ENCODE measurements at regions not wholly inside any gene's neighbourhood (a gene's known extent, or its start where the extent isn't known, plus 50 kb on each side); places are given as distances from the start of the nearest gene placed in this dataset.

DNA sequence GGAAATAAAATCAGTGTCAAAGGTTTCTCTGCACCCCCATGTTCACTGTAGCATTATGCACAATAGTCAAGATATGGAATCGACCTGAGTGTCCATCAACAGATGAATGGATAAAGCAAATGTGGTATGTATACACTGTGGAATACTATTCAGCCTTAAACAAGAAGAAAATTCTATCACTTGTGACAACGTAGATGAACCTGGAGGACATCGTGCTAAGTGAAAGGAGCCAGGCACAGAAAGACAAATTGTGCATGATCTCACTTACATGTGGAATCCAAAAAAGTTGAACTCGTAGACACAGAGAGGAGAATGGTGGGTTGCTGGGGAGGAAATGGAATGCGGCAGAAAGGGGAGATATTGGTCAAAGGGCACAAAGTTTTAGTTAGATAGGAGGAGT is 136.3 kb upstream of the ESR1 start:
- Histone ChIP-seq H2BK5ac (ENCODE audit: low read depth, low read length, poor library complexity) (no peak overlapping the region), H3K4me3 (ENCODE audit: low read depth, low read length) (no peak overlapping the region), H3K4me1 (ENCODE audit: control insufficient read depth in 1 of 2, insufficient read depth in 2 of 2, low read length in 2 of 2) (peaks cover 3 to 8% of the 10 kb centered on the region in 2 experiments), H3K14ac (ENCODE audit: low read length) (no peak overlapping the region), H2AFZ (ENCODE audit: insufficient read depth, low read length, poor library complexity) (no peak overlapping the region), H3K79me2 (ENCODE audit: control insufficient read depth, insufficient read depth, low read length, poor library complexity) (no peaks in the 10 kb centered on the region), H4K8ac (ENCODE audit: low read depth, low read length) (no peak overlapping the region), H2BK12ac (ENCODE audit: low read length) (no peak overlapping the region), H3K18ac (ENCODE audit: low read length) (no peak overlapping the region), H3K36me3 (ENCODE audit: control insufficient read depth in 1 of 2, insufficient read depth in 2 of 2, low read length in 2 of 2) (no peaks in the 10 kb centered on the region), H3K79me1 (ENCODE audit: low read length) (no peaks in the 10 kb centered on the region), H4K91ac (ENCODE audit: low read depth, low read length) (no peak overlapping the region), H3K27ac (ENCODE audit: low read depth, low read length) (no peak overlapping the region), H3K27me3 (ENCODE audit: insufficient read depth, low read length) (no peaks in the 10 kb centered on the region), H3K4me2 (ENCODE audit: low read length) (no peak overlapping the region), H3K9ac (ENCODE audit: low read length) (no peak overlapping the region), H3K9me3 (ENCODE audit: insufficient read depth, low read depth, low read length) (no peaks in the 10 kb centered on the region), H4K12ac (ENCODE audit: low read depth, low read length) (no peak overlapping the region), H3K23ac (ENCODE audit: low read length) (no peak overlapping the region), H3K4ac (ENCODE audit: low read depth, low read length) (no peak overlapping the region), H2BK120ac (ENCODE audit: insufficient read depth, low read length, poor library complexity) (no peak overlapping the region), H2AK5ac (ENCODE audit: low read length) (no peak overlapping the region)
- DNase-seq = no peak
- WGBS (ENCODE audit: extremely low coverage, insufficient coverage, insufficient read length) = no CpG with 5 or more reads among the region's 5 CpGs

DNA sequence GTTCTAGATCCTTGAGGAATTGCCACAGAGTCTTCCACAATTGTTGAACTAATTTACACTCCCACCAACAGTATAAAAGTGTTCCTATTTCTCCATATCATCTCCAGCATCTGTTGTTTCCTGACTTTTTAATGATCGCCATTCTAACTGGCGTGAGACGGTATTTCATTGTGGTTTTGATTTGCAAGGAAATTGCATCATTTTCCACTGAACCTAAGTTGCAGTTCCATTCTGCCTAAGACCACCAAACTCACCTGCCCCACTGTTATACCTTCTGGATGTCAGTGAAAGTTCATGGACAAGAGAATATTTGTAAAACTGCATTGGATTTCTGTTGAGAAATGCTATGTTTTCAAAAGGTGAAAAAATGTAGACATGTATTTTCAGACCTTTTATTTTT is 132.9 kb upstream of the ESR1 start:
- peaks cover 0 to 3% of the 10 kb centered on the region in 2 experiments for H3K4me1 ChIP-seq (ENCODE audit: control insufficient read depth in 1 of 2, insufficient read depth in 2 of 2, low read length in 2 of 2)
- no peak overlapping the region for H3K18ac ChIP-seq (ENCODE audit: low read length)
- H3K4me3 ChIP-seq (ENCODE audit: low read depth, low read length) = no peak overlapping the region
- H2BK5ac ChIP-seq (ENCODE audit: low read depth, low read length, poor library complexity) = no peak overlapping the region
- H3K14ac ChIP-seq (ENCODE audit: low read length) = no peak overlapping the region
- H3K4ac ChIP-seq (ENCODE audit: low read depth, low read length) = no peak overlapping the region
- no peak overlapping the region for H4K12ac ChIP-seq (ENCODE audit: low read depth, low read length)
- no peak overlapping the region for H2BK12ac ChIP-seq (ENCODE audit: low read length)
- H3K9me3 ChIP-seq (ENCODE audit: insufficient read depth, low read depth, low read length) = no peaks in the 10 kb centered on the region
- H3K4me2 ChIP-seq (ENCODE audit: low read length) = no peak overlapping the region
- no peaks in the 10 kb centered on the region for H3K27me3 ChIP-seq (ENCODE audit: insufficient read depth, low read length)
- H2BK120ac ChIP-seq (ENCODE audit: insufficient read depth, low read length, poor library complexity) = no peak overlapping the region
- no peak overlapping the region for H3K23ac ChIP-seq (ENCODE audit: low read length)
- H2AFZ ChIP-seq (ENCODE audit: insufficient read depth, low read length, poor library complexity) = no peak overlapping the region
- H2AK5ac ChIP-seq (ENCODE audit: low read length) = no peak overlapping the region
- no peak overlapping the region for H4K8ac ChIP-seq (ENCODE audit: low read depth, low read length)
- H3K79me1 ChIP-seq (ENCODE audit: low read length) = no peaks in the 10 kb centered on the region
- no peak overlapping the region for H3K9ac ChIP-seq (ENCODE audit: low read length)
- DNase-seq = no peak
- no peaks in the 10 kb centered on the region for H3K36me3 ChIP-seq (ENCODE audit: control insufficient read depth in 1 of 2, insufficient read depth in 2 of 2, low read length in 2 of 2)
- H3K79me2 ChIP-seq (ENCODE audit: control insufficient read depth, insufficient read depth, low read length, poor library complexity) = no peaks in the 10 kb centered on the region
- WGBS (ENCODE audit: extremely low coverage, insufficient coverage, insufficient read length) = no CpG with 5 or more reads among the region's 3 CpGs
- H3K27ac ChIP-seq (ENCODE audit: low read depth, low read length) = no peak overlapping the region
- no peak overlapping the region for H4K91ac ChIP-seq (ENCODE audit: low read depth, low read length)

GRCh38 chr6:151675746-151676459 is 131.6 kb upstream of the ESR1 start:
- Histone ChIP-seq H2AFZ (ENCODE audit: insufficient read depth, low read length, poor library complexity) (no peak overlapping the region), H3K79me1 (ENCODE audit: low read length) (no peaks in the 10 kb centered on the region), H3K36me3 (ENCODE audit: control insufficient read depth in 1 of 2, insufficient read depth in 2 of 2, low read length in 2 of 2) (no peaks in the 10 kb centered on the region), H3K4me3 (ENCODE audit: low read depth, low read length) (no peak overlapping the region), H4K8ac (ENCODE audit: low read depth, low read length) (no peak overlapping the region), H3K9me3 (ENCODE audit: insufficient read depth, low read depth, low read length) (no peaks in the 10 kb centered on the region), H4K91ac (ENCODE audit: low read depth, low read length) (no peak overlapping the region), H2BK5ac (ENCODE audit: low read depth, low read length, poor library complexity) (no peak overlapping the region), H3K4me1 (ENCODE audit: control insufficient read depth in 1 of 2, insufficient read depth in 2 of 2, low read length in 2 of 2) (no peaks in the 10 kb centered on the region), H3K4me2 (ENCODE audit: low read length) (no peak overlapping the region), H3K23ac (ENCODE audit: low read length) (no peak overlapping the region), H3K4ac (ENCODE audit: low read depth, low read length) (no peak overlapping the region), H2AK5ac (ENCODE audit: low read length) (no peak overlapping the region), H3K18ac (ENCODE audit: low read length) (no peak overlapping the region), H4K12ac (ENCODE audit: low read depth, low read length) (no peak overlapping the region), H3K9ac (ENCODE audit: low read length) (no peak overlapping the region), H3K27me3 (ENCODE audit: insufficient read depth, low read length) (no peaks in the 10 kb centered on the region), H3K14ac (ENCODE audit: low read length) (no peak overlapping the region), H3K27ac (ENCODE audit: low read depth, low read length) (no peak overlapping the region), H3K79me2 (ENCODE audit: control insufficient read depth, insufficient read depth, low read length, poor library complexity) (no peaks in the 10 kb centered on the region), H2BK120ac (ENCODE audit: insufficient read depth, low read length, poor library complexity) (no peak overlapping the region), H2BK12ac (ENCODE audit: low read length) (no peak overlapping the region)
- WGBS (ENCODE audit: extremely low coverage, insufficient coverage, insufficient read length) = no CpG with 5 or more reads among the region's 8 CpGs
- DNase-seq = peak; percentile 72 to 89

- no peak overlapping the region for H4K91ac ChIP-seq (ENCODE audit: low read depth, low read length)
- no peak overlapping the region for H2BK5ac ChIP-seq (ENCODE audit: low read depth, low read length, poor library complexity)
- H4K12ac ChIP-seq (ENCODE audit: low read depth, low read length) = no peak overlapping the region
- H3K4me3 ChIP-seq (ENCODE audit: low read depth, low read length) = no peak overlapping the region
- no peaks in the 10 kb centered on the region for H3K4me1 ChIP-seq (ENCODE audit: control insufficient read depth in 1 of 2, insufficient read depth in 2 of 2, low read length in 2 of 2)
- no peaks in the 10 kb centered on the region for H3K79me2 ChIP-seq (ENCODE audit: control insufficient read depth, insufficient read depth, low read length, poor library complexity)
- H2AK5ac ChIP-seq (ENCODE audit: low read length) = no peak overlapping the region
- no peak overlapping the region for H2BK12ac ChIP-seq (ENCODE audit: low read length)
- no peak overlapping the region for H2AFZ ChIP-seq (ENCODE audit: insufficient read depth, low read length, poor library complexity)
- no peak for DNase-seq
- H3K23ac ChIP-seq (ENCODE audit: low read length) = no peak overlapping the region
- H2BK120ac ChIP-seq (ENCODE audit: insufficient read depth, low read length, poor library complexity) = no peak overlapping the region
- H3K27me3 ChIP-seq (ENCODE audit: insufficient read depth, low read length) = no peaks in the 10 kb centered on the region
- no peak overlapping the region for H3K18ac ChIP-seq (ENCODE audit: low read length)
- H3K9me3 ChIP-seq (ENCODE audit: insufficient read depth, low read depth, low read length) = no peaks in the 10 kb centered on the region
- H3K79me1 ChIP-seq (ENCODE audit: low read length) = no peaks in the 10 kb centered on the region
- no peak overlapping the region for H3K9ac ChIP-seq (ENCODE audit: low read length)
- H3K4me2 ChIP-seq (ENCODE audit: low read length) = no peak overlapping the region
- H4K8ac ChIP-seq (ENCODE audit: low read depth, low read length) = no peak overlapping the region
- no peak overlapping the region for H3K14ac ChIP-seq (ENCODE audit: low read length)
- WGBS (ENCODE audit: extremely low coverage, insufficient coverage, insufficient read length) = no CpG with 5 or more reads among the region's 7 CpGs
- H3K36me3 ChIP-seq (ENCODE audit: control insufficient read depth in 1 of 2, insufficient read depth in 2 of 2, low read length in 2 of 2) = no peaks in the 10 kb centered on the region
- no peak overlapping the region for H3K4ac ChIP-seq (ENCODE audit: low read depth, low read length)
- H3K27ac ChIP-seq (ENCODE audit: low read depth, low read length) = no peak overlapping the region
Observed at GRCh38 chr6:151676460-151676945, 131.0 kb upstream of the ESR1 start.
